Liver (tissue), 3 donors: ENCODE measurements at regions not wholly inside any gene's neighbourhood (a gene's known extent, or its start where the extent isn't known, plus 50 kb on each side); places are given as distances from the start of the nearest gene placed in this dataset.

ENCODE experiments used
- ATF3 ChIP-seq: IDR thresholded peaks from 2 replicates; pipeline ENCODE4 v1.6.1; 2016; ENCODE audit warnings: antibody characterized with exemption
- CTCF ChIP-seq: fragments of 150-350 bp; IDR thresholded peaks from 2 replicates; pipeline ENCODE4 v1.5.1; 2017; ENCODE audit warnings: improper control_type of control experiment, low read depth, low read length; ENCODE audit not compliant: missing input control
- FOXA1 ChIP-seq: IDR thresholded peaks from 2 replicates; pipeline ENCODE4 v1.6.1; 2016; ENCODE audit warnings: antibody characterized with exemption
- MAX ChIP-seq: IDR thresholded peaks from 2 replicates; pipeline ENCODE4 v1.6.1; 2016; ENCODE audit warnings: antibody characterized with exemption
- SP1 ChIP-seq: IDR thresholded peaks from 2 replicates; pipeline ENCODE4 v1.6.1; 2018; ENCODE audit warnings: antibody characterized with exemption, mild to moderate bottlenecking
- TAF1 ChIP-seq: conservative IDR thresholded peaks from 2 replicates; pipeline ENCODE4 v1.6.1; 2016; ENCODE audit warnings: antibody characterized with exemption, mild to moderate bottlenecking
- donor health status: healthy.
- donor health status: healthy.

- TF ChIP-seq MAX (no peak), CTCF (no peak), TAF1 (no peak), SP1 (no peak), FOXA1 (no peak), ATF3 (no peak)
These were observed 98.7 kb upstream of the MBL2 start for GRCh38 chr10:52871191-52871843.
